HL-60 (cell line): ENCODE measurements at regions not wholly inside any gene's neighbourhood (a gene's known extent, or its start where the extent isn't known, plus 50 kb on each side); places are given as distances from the start of the nearest gene placed in this dataset.

ENCODE experiments used
- DNase-seq, 2 experiments: peaks; one replicate each; pipeline ENCODE4 v3.0.0-alpha.2; 2010 to 2020; ENCODE audit warnings: low read depth in 1 of 2, low spot score in 1 of 2
- H3K27ac ChIP-seq: fragments of 250-450 bp; sonication (Bioruptor Pico); replicated peaks from 2 replicates; pipeline ENCODE4 v1.5.1; 2020; ENCODE audit warnings: mild to moderate bottlenecking, moderate library complexity
- H3K27me3 ChIP-seq: fragments of 250-450 bp; sonication (Bioruptor Pico); 2 replicates; pipeline ENCODE4 v1.5.1; 2021; ENCODE audit warnings: mild to moderate bottlenecking, moderate library complexity; ENCODE audit not compliant: insufficient read depth, poor library complexity, severe bottlenecking
- H3K4me3 ChIP-seq: replicated peaks from 2 replicates; pipeline ENCODE4 v1.5.1; 2011; ENCODE audit warnings: mild to moderate bottlenecking, control low read depth, low read length; ENCODE audit not compliant: insufficient read depth
- GABPA ChIP-seq: IDR thresholded peaks from 2 replicates; pipeline ENCODE4 v1.6.1; 2012; ENCODE audit warnings: low read depth
- POLR2AphosphoS5 ChIP-seq: IDR thresholded peaks from 2 replicates; pipeline ENCODE4 v1.6.1; 2012; ENCODE audit warnings: low read depth
- SPI1 ChIP-seq: IDR thresholded peaks from 2 replicates; pipeline ENCODE4 v1.6.1; 2012; ENCODE audit warnings: low read depth, mild to moderate bottlenecking, borderline replicate concordance
- TF ChIP-seq, protein P1 (sequence below): IDR thresholded peaks from 2 replicates; pipeline ENCODE4 v1.6.1; 2012; ENCODE audit warnings: low read depth; ENCODE audit not compliant: insufficient replicate concordance
- TF ChIP-seq, protein P2 (sequence below): IDR thresholded peaks from one replicate; pipeline ENCODE4 v1.5.1; 2011; ENCODE audit warnings: low read length, control low read depth, inconsistent platforms; ENCODE audit not compliant: insufficient read depth

DNA sequence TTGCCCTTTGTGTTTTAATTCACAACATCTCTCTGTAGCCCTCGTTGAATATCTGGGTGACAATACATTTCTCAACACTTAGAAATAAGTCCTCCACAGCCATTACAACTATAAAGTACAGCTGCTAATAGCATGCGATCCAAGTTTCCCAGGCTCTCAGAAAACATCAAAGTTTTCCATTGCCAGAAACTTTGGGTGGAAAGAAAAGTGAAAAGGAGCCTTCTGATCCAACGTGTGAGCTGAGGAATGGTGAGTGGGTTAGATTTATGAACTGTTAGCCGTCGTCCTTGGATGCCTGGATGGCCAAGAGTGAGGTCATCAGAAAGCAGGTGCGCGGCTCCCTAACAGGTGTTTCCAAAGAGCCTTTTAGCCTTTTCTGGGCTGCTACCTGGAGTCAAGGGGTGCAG, 258.0 kb downstream of the PMP22 start:
- TF ChIP-seq, protein P1, sequence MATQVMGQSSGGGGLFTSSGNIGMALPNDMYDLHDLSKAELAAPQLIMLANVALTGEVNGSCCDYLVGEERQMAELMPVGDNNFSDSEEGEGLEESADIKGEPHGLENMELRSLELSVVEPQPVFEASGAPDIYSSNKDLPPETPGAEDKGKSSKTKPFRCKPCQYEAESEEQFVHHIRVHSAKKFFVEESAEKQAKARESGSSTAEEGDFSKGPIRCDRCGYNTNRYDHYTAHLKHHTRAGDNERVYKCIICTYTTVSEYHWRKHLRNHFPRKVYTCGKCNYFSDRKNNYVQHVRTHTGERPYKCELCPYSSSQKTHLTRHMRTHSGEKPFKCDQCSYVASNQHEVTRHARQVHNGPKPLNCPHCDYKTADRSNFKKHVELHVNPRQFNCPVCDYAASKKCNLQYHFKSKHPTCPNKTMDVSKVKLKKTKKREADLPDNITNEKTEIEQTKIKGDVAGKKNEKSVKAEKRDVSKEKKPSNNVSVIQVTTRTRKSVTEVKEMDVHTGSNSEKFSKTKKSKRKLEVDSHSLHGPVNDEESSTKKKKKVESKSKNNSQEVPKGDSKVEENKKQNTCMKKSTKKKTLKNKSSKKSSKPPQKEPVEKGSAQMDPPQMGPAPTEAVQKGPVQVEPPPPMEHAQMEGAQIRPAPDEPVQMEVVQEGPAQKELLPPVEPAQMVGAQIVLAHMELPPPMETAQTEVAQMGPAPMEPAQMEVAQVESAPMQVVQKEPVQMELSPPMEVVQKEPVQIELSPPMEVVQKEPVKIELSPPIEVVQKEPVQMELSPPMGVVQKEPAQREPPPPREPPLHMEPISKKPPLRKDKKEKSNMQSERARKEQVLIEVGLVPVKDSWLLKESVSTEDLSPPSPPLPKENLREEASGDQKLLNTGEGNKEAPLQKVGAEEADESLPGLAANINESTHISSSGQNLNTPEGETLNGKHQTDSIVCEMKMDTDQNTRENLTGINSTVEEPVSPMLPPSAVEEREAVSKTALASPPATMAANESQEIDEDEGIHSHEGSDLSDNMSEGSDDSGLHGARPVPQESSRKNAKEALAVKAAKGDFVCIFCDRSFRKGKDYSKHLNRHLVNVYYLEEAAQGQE = no peak
- TF ChIP-seq SPI1 (no peak), POLR2AphosphoS5 (no peak), GABPA (no peak)
- TF ChIP-seq, protein P2, sequence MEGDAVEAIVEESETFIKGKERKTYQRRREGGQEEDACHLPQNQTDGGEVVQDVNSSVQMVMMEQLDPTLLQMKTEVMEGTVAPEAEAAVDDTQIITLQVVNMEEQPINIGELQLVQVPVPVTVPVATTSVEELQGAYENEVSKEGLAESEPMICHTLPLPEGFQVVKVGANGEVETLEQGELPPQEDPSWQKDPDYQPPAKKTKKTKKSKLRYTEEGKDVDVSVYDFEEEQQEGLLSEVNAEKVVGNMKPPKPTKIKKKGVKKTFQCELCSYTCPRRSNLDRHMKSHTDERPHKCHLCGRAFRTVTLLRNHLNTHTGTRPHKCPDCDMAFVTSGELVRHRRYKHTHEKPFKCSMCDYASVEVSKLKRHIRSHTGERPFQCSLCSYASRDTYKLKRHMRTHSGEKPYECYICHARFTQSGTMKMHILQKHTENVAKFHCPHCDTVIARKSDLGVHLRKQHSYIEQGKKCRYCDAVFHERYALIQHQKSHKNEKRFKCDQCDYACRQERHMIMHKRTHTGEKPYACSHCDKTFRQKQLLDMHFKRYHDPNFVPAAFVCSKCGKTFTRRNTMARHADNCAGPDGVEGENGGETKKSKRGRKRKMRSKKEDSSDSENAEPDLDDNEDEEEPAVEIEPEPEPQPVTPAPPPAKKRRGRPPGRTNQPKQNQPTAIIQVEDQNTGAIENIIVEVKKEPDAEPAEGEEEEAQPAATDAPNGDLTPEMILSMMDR = no peak
- DNase-seq = no peak
- H3K27ac ChIP-seq = no peak overlapping the region
- no peaks in the 10 kb centered on the region for H3K27me3 ChIP-seq
- no peak overlapping the region for H3K4me3 ChIP-seq

DNA sequence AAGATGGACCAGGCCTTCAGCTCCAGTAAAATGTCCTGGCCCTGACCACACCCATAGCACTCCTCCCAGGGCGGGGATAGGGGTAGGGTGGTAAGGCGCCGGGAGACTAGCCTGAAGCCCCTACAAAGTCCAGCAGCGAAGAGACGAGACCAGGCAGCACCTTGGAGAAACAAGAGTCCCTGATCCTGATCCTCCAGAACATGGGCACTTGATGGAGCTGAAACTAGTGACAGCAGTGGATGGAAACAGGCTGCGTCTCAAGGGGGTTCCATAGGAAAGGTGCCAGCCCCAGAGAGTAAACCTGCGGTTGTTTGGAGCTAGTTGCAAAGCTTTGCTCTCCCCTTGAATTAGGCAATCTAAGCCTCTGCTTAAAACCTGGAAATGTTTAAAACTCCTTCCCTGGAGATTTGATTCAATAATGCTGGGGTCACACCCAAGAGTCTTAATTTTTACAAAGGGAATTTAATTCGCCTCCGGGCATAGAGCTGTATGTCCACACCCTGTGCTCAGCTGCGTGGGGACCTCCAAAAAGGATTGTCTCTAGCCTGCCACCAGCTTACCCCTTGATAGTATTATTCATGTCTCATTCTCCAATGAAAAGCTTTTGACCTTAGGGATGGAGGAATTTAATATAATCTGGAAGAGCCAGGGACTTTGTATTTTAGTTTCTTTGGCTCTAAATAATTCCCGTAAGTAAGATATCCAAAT, 258.6 kb downstream of the PMP22 start:
- H3K27ac ChIP-seq = no peak overlapping the region
- no peak for DNase-seq
- TF ChIP-seq SPI1 (no peak), POLR2AphosphoS5 (no peak), GABPA (no peak)
- TF ChIP-seq, protein P2 = no peak
- TF ChIP-seq, protein P1 = no peak
- no peaks in the 10 kb centered on the region for H3K27me3 ChIP-seq
- H3K4me3 ChIP-seq = no peak overlapping the region

DNA sequence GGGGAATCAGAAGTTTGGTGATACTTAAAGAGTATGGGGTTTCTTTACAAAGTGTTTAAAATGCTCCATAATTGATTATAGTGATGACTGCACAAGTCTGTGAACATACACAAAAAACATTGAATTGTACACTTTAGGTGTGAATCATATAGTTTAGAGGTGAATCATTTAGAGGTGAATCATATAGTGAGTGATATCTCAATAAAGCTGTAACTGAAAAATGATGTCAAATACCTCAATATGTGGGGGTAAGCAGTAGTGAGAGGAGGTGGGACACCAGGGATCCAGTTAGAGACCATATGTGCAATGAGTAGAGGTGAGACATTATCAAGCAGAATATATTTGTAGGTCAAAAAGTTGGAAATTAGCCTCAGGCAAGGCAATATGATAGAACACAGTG, 264.5 kb downstream of the PMP22 start:
- Histone ChIP-seq H3K4me3 (no peak overlapping the region), H3K27ac (no peak overlapping the region), H3K27me3 (no peaks in the 10 kb centered on the region)
- no peak for DNase-seq
- no peak for TF ChIP-seq GABPA

DNA sequence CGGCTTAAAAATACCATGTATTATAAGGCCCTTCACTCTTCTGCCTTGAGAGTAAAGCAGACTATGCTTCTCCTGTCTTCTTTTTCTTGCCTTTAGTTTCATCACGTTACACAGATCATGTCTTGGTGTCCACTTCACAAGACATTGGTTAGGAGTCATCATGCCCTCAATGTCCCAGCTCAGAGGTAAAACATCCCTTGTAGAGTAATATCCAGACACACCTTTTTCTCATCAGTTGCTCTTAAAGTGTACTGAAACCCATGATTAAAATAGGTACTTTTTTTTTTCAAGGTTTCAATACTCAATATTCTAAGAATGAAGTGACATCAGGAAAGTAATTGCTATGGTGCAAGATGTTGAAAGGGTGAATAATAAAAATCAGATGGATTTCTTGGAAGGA, 267.8 kb downstream of the PMP22 start:
- Histone ChIP-seq H3K27ac (no peak overlapping the region), H3K4me3 (no peak overlapping the region), H3K27me3 (no peaks in the 10 kb centered on the region)
- TF ChIP-seq, protein P1 = no peak
- TF ChIP-seq POLR2AphosphoS5 (no peak), GABPA (no peak), SPI1 (no peak)
- TF ChIP-seq, protein P2 = no peak
- DNase-seq = no peak
